HepG2 (cell line): ENCODE measurements at regions not wholly inside any gene's neighbourhood (a gene's known extent, or its start where the extent isn't known, plus 50 kb on each side); places are given as distances from the start of the nearest gene placed in this dataset.

Experiments used
- ATAC-seq: fragments of 200-7000 bp; cut with Tn5 transposase; 3 replicates; pipeline ENCODE4 v1.9.1; 2020; ENCODE audit warnings: mild to moderate bottlenecking, moderate library complexity
- BruUV-seq: library from RNA; stranded (reverse); fragments of 400-500 nt; replicated peaks from 2 replicates; lab custom pipeline; 2021; lab: Mats Ljungman, UMichigan
- CTCF ChIA-PET: fragments of 300-600 bp; formaldehyde crosslinking; extraction: SDS; loops from one replicate; lab custom pipeline; 2021; ENCODE audit warnings: low total read pairs, inconsistent platforms, low intra/inter-chr PET ratio; lab: Yijun Ruan, JAX
- POLR2A ChIA-PET: fragments of 350-600 bp; sonication (Branson Sonifier 250); formaldehyde crosslinking; loops from one replicate; lab custom pipeline; 2020; ENCODE audit warnings: antibody characterized with exemption, inconsistent platforms; lab: Yijun Ruan, JAX
- DNase-seq: peaks from one replicate; pipeline ENCODE4 v3.0.0-alpha.2; 2015; ENCODE audit warnings: low spot score
- FAIRE-seq: peaks from 3 replicates; lab custom pipeline; 2011; peaks lifted over from hg19 to GRCh38; lab: Jason Lieb, UNC
- H2AFZ ChIP-seq: one replicate; pipeline ENCODE4 v1.6.1; 2011; ENCODE audit warnings: low read length, inconsistent platforms
- H3K27ac ChIP-seq: fragments of 300-600 bp; 3 replicates; pipeline ENCODE4 v1.8.0; 2011; ENCODE audit warnings: mixed run types, mild to moderate bottlenecking, mixed read lengths, low read length, inconsistent platforms; ENCODE audit not compliant: insufficient read depth; ENCODE audit errors: extremely low read length
- H3K27me3 ChIP-seq, 2 experiments: fragments of 200-600 bp in 1 of 2; 2 replicates in 1 of 2; 3 replicates in 1 of 2; pipeline versions ENCODE4 v1.6.0 to v1.8.0; 2011; ENCODE audit warnings: low read length in 2 of 2, mild to moderate bottlenecking in 2 of 2, moderate library complexity in 2 of 2, inconsistent platforms in 1 of 2; ENCODE audit not compliant: insufficient read depth in 2 of 2, control insufficient read depth in 1 of 2
- H3K36me3 ChIP-seq, 2 experiments: fragments of 200-600 bp in 1 of 2; replicated peaks in 1 of 2; 2 replicates in 1 of 2; 3 replicates in 1 of 2; pipeline versions ENCODE4 v1.5.1 to v1.8.0; 2011; ENCODE audit warnings: low read length in 2 of 2, inconsistent platforms in 1 of 2; ENCODE audit not compliant: insufficient read depth in 2 of 2, control insufficient read depth in 1 of 2
- H3K4me1 ChIP-seq: 2 replicates; pipeline ENCODE4 v1.5.1; 2012; ENCODE audit warnings: low read length, inconsistent platforms; ENCODE audit not compliant: insufficient read depth
- H3K4me2 ChIP-seq: 2 replicates; pipeline ENCODE4 v1.6.0; 2011; ENCODE audit warnings: low read depth, low read length, inconsistent platforms
- H3K4me3 ChIP-seq, 3 experiments: fragments of 200-600 bp in 1 of 3; sonication (generic), shearing (Covaris generic) in 1 of 3; replicated peaks in 1 of 3; 2 replicates each; pipeline ENCODE4 v1.5.1; 2011 to 2016; ENCODE audit warnings: low read length in 3 of 3, inconsistent platforms in 2 of 3, low read depth in 2 of 3, mild to moderate bottlenecking in 2 of 3, control low read depth in 1 of 3, mixed read lengths in 1 of 3; ENCODE audit not compliant: insufficient read depth in 1 of 3
- H3K79me2 ChIP-seq: one replicate; pipeline ENCODE4 v1.6.1; 2011; ENCODE audit warnings: low read length, inconsistent platforms; ENCODE audit not compliant: insufficient read depth
- H3K9ac ChIP-seq: 2 replicates; pipeline ENCODE4 v1.6.0; 2011; ENCODE audit warnings: mild to moderate bottlenecking, low read depth, low read length, inconsistent platforms; ENCODE audit not compliant: insufficient read depth
- H3K9me3 ChIP-seq: 2 replicates; pipeline ENCODE4 v1.5.1; 2012; ENCODE audit warnings: mild to moderate bottlenecking, low read length
- H4K20me1 ChIP-seq: 2 replicates; pipeline ENCODE4 v1.6.0; 2011; ENCODE audit warnings: inconsistent platforms, mild to moderate bottlenecking, low read length, moderate library complexity; ENCODE audit not compliant: insufficient read depth
- AGO2 ChIP-seq: fragments of 200-400 bp; formaldehyde crosslinking; optimal IDR thresholded peaks from 2 replicates; pipeline ENCODE3; 2017; ENCODE audit warnings: mild to moderate bottlenecking, low read depth, low read length, moderate library complexity
- CTCF ChIP-seq: sonication (generic); formaldehyde crosslinking; IDR thresholded peaks from 2 replicates; pipeline ENCODE4 v1.5.0; 2020; ENCODE audit warnings: mild to moderate bottlenecking, missing genetic modification reagents, moderate library complexity
- DNMT3B ChIP-seq: conservative IDR thresholded peaks from 2 replicates; pipeline ENCODE4 v1.6.1; 2016; ENCODE audit warnings: missing biosample characterization, control low read depth
- KAT8 ChIP-seq: IDR thresholded peaks from 2 replicates; pipeline ENCODE4 v1.6.1; 2016; ENCODE audit warnings: missing genetic modification reagents, missing compliant biosample characterization
- NONO ChIP-seq, 2 experiments: fragments of 450-650 bp in 1 of 2; sonication (generic) in 1 of 2; formaldehyde crosslinking in 1 of 2; IDR thresholded peaks in 1 of 2; conservative IDR thresholded peaks in 1 of 2; 2 replicates each; pipeline versions ENCODE4 v1.6.1 to v1.8.0; 2017 to 2022; ENCODE audit warnings: mild to moderate bottlenecking in 1 of 2, missing genetic modification reagents in 1 of 2, moderate library complexity in 1 of 2
- THAP9 ChIP-seq: sonication (generic); formaldehyde crosslinking; IDR thresholded peaks from 2 replicates; pipeline ENCODE4; 2020; ENCODE audit warnings: missing genetic modification reagents, mild to moderate bottlenecking, borderline replicate concordance
- ZNF547 ChIP-seq: sonication (generic); formaldehyde crosslinking; IDR thresholded peaks from 2 replicates; pipeline ENCODE4 v1.5.1; 2020; ENCODE audit warnings: mild to moderate bottlenecking, missing genetic modification reagents
- WGBS: methylation state at CpG from one replicate; pipeline ENCODE4 v1.1.6; 2017; ENCODE audit warnings: low lambda C conversion rate; 5-methylcytosine and 5-hydroxymethylcytosine counted together
- in situ Hi-C: cut with HindIII; loops from 2 replicates; pipeline ENCODE4 v1.10.0; 2017; ENCODE audit warnings: low pct_unique_long_range_greater_than_20kb; ENCODE audit not compliant: extremely low pct_ligation_motif_present
- intact Hi-C: fragments of 100-400 bp; cut with micrococcal nuclease; formaldehyde crosslinking; loops from one replicate; pipeline ENCODE4 v1.10.0; 2022; ENCODE audit not compliant: unreplicated experiment
- TF ChIP-seq, protein P1 (sequence below): sonication (generic); formaldehyde crosslinking; IDR thresholded peaks from 2 replicates; pipeline ENCODE4 v1.8.0; 2022; ENCODE audit warnings: missing genetic modification reagents, mild to moderate bottlenecking, moderate library complexity, borderline replicate concordance

GRCh38 chr2:185335879-185336278 is 402.7 kb upstream of the FSIP2 start:
- H3K27ac ChIP-seq: no peak overlapping the region
- 13% methylated on average over 3 of the region's 3 CpGs for WGBS
- no peaks in the 10 kb centered on the region for H3K9me3 ChIP-seq
- DNase-seq: no peak
- no peaks in the 10 kb centered on the region for H3K27me3 ChIP-seq
- ChIA-PET POLR2A (no interaction called here), CTCF (no interaction called here)
- intact Hi-C loops: no loop called here
- in situ Hi-C loops: no loop called here
- H3K4me3 ChIP-seq: no peak overlapping the region
- no TSS peak for BruUV-seq
- no peak for ATAC-seq
- H3K79me2 ChIP-seq: no peaks in the 10 kb centered on the region
- no peaks in the 10 kb centered on the region for H3K36me3 ChIP-seq
- no peak overlapping the region for H3K9ac ChIP-seq
- no peaks in the 10 kb centered on the region for H4K20me1 ChIP-seq
- H3K4me2 ChIP-seq: no peak overlapping the region
- H2AFZ ChIP-seq: no peak overlapping the region
- FAIRE-seq: no peak
- TF ChIP-seq THAP9 (CRISPR knock-in tag) (no peak), ZNF547 (CRISPR knock-in tag) (no peak), NONO (IDR thresholded peaks at IDR 0.05) (no peak), NONO (CRISPR knock-in tag; conservative IDR thresholded peaks at IDR 0.05) (no peak)
- H3K4me1 ChIP-seq: no peaks in the 10 kb centered on the region

DNA sequence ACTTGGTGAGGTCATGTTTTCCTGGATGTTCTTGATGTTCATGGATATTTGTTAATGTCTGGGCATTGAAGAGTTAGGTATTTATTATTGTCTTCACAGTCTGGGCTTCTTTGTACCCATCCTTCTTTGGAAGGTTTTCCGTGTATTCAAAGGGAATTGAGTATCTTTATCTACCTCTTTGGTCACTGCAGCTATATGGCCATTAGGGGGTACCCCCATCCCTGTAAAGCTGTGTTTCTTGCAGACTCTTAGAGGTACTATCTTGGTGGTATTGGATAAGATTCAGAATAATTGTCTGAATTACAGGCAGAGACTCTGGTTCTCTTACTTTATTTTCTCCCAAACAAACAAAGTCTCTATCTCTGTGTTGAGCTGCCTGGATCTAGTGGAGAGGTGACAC is 401.6 kb upstream of the FSIP2 start:
- BruUV-seq: no TSS peak
- H3K9ac ChIP-seq: no peak overlapping the region
- WGBS: 8% methylated on average over 1 of the region's 1 CpG
- H3K79me2 ChIP-seq: no peaks in the 10 kb centered on the region
- FAIRE-seq: no peak
- DNase-seq: no peak
- intact Hi-C loops (no loop called here), in situ Hi-C loops (no loop called here)
- no peak overlapping the region for H3K27ac ChIP-seq
- TF ChIP-seq, protein P1, sequence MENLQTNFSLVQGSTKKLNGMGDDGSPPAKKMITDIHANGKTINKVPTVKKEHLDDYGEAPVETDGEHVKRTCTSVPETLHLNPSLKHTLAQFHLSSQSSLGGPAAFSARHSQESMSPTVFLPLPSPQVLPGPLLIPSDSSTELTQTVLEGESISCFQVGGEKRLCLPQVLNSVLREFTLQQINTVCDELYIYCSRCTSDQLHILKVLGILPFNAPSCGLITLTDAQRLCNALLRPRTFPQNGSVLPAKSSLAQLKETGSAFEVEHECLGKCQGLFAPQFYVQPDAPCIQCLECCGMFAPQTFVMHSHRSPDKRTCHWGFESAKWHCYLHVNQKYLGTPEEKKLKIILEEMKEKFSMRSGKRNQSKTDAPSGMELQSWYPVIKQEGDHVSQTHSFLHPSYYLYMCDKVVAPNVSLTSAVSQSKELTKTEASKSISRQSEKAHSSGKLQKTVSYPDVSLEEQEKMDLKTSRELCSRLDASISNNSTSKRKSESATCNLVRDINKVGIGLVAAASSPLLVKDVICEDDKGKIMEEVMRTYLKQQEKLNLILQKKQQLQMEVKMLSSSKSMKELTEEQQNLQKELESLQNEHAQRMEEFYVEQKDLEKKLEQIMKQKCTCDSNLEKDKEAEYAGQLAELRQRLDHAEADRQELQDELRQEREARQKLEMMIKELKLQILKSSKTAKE (CRISPR knock-in tag): no peak
- no peak for TF ChIP-seq AGO2
- TF ChIP-seq KAT8: no peak
- no peak for TF ChIP-seq DNMT3B (CRISPR knock-in tag)
- 0 out of 2 replicates have a peak, but pooled peaks have one; percentile 9 for TF ChIP-seq CTCF (CRISPR knock-in tag)
- no peak for ATAC-seq
- no peak overlapping the region for H3K4me2 ChIP-seq
- no peaks in the 10 kb centered on the region for H3K27me3 ChIP-seq
- no peaks in the 10 kb centered on the region for H3K9me3 ChIP-seq
- H3K36me3 ChIP-seq: no peaks in the 10 kb centered on the region
- CTCF ChIA-PET: no interaction called here
- POLR2A ChIA-PET: interaction anchor here (0.6 kb wide), 1 partner anchor 20 kb away, joined by 3 read pairs; no protein-coding TSS in a partner anchor
- no peaks in the 10 kb centered on the region for H3K4me1 ChIP-seq
- H2AFZ ChIP-seq: no peak overlapping the region
- H4K20me1 ChIP-seq: no peaks in the 10 kb centered on the region
- H3K4me3 ChIP-seq: no peak overlapping the region
